UCSD-AML1 (cell line): ENCODE measurements at regions not wholly inside any gene's neighbourhood (a gene's known extent, or its start where the extent isn't known, plus 50 kb on each side); places are given as distances from the start of the nearest gene placed in this dataset.

ENCODE experiments used
- DNase-seq: peaks from one replicate; lab custom pipeline; 2025; ENCODE audit not compliant: unreplicated experiment; lab: John Stamatoyannopoulos, UW

DNA sequence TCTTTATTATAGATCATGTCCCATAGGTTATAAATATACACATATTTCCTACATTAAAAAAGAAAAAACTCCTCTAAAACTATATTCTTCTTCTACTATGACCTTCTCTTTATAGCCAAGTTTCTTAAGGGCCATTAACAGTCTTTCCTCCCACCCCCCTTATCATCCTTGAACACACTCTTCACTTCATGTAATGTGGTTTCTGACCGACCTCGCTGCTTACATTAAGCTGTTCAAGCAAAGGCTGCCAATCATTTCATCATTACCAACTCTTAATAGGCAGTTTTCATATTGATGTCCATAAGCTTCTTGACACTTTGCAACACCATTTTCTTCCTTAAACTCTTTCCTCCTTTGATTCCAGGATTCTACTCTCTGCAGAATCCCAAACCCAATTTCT, 283.0 kb upstream of the PCSK5 start:
- DNase-seq: no peak

GRCh38 chr9:75609401-75609800, 281.1 kb upstream of the PCSK5 start:
- DNase-seq: no peak

- no peak for DNase-seq
Observed at GRCh38 chr9:75610246-75610645, 280.2 kb upstream of the PCSK5 start.

DNA sequence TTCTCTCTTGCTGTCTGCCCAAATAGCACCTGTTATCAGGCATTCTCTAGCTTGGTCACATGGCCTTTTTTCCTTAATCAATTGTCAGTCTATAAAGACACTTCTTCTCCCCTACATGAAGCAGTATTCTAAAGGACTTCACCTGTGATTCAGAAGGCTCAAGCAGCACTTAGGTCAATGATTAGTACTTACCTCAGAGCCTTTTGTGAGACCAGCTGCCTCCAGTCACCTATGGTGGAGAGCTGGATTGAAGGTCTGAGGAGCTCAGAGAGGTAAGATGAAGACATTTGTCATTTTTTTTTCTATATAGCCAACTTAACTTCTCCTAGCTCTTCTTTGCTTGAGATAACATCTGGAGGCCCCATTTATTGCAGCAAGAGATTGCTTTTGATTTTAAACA, 278.3 kb upstream of the PCSK5 start:
- no peak for DNase-seq

GRCh38 chr9:75612754-75613153, 277.7 kb upstream of the PCSK5 start:
- no peak for DNase-seq

GRCh38 chr9:75615284-75615683, 275.2 kb upstream of the PCSK5 start:
- no peak for DNase-seq

- no peak for DNase-seq
Observed at GRCh38 chr9:75616052-75616451, 274.4 kb upstream of the PCSK5 start.

DNA sequence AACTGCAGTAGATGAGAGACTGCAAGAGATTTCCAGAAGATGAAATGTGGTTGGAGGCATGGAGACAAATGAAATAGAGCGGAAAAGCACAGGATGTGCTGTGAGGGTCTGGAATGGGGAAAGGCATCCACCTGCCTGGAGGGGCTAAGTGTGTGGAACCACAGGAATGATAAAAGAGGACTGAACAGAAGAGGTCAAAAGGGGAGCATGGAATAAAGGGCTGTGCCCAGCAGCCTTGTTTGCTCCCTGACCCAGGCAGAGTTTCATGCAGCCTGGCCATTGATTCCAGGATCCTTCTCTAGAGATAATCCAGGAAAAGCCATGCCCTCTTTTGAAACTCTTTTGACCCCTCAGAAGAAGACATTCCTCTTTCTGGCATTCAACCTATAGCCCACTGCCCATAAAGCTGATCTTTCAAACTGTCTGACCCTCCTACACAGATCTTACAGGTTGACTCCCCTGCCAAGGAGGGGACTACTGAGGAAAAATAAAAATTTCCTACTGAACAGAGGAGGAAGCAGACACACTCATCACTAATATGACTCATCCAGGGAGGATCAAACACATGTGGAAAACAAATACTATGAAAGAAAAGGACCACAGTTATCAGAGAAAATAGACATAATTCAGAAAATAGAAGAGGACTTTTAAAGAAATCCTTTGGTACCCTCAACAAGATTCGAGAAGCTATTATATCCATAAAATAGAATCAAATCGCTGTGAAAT, 273.5 kb upstream of the PCSK5 start:
- DNase-seq: no peak

DNA sequence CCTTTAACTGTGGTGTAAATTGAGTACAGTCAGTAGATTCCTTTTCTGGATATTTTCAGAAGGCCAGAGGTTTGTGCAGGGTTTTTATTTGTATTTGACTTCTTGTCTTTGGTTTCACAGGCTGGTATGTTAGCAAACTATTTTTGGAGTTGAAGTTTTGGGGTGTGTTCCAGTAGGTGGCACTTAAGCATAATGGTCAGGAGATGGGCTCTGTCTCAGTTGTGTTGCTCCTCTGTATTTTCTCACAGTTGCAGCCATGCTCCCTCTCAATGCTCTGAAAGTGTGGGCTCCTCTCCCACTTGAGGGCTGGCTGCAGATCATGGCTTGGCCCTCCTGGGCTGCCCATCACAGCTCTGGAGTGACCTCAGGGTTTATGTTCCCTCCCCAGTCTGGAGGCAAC, 267.0 kb upstream of the PCSK5 start:
- DNase-seq: no peak

DNA sequence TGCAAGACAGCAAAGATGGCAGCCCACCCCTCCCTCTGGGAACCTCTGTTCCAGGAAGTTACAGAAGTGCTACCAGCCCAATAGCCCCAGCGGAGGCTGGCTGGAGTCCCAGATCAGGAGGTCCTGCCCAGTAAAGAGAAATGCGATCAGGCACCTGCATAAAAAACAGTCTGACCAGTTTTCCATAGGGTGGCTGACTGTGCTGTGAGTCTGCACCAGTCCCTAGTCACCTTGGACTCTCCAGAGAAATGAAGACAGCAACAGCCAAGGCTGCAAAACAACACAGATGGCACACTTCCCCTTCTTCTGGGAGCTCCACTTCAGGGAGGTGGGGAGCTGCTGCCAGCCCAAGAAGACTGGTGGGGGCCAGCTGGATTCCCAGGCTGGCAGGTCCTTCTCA, 265.5 kb upstream of the PCSK5 start:
- no peak for DNase-seq

- DNase-seq: no peak
Observed at GRCh38 chr9:75626860-75627259, 263.6 kb upstream of the PCSK5 start.

DNA sequence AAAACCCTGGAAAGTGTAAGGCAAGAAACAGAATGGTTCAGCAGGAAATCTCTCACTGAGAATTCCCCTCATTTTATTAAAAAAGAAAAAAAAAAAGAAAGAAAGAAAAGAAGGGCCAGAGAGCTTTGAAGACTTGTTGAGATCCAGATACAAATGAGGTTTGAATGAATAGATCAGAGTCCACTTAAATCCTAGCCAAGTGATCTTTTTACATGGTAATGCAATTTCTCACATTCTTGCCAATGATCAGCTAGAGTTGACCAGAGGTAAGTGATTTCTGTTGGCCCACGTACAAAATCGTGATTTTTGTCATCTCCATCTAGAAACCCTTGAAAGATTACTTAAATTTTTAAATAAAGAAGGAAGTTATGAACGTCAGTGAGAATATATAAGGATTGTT, 261.5 kb upstream of the PCSK5 start:
- DNase-seq: no peak

DNA sequence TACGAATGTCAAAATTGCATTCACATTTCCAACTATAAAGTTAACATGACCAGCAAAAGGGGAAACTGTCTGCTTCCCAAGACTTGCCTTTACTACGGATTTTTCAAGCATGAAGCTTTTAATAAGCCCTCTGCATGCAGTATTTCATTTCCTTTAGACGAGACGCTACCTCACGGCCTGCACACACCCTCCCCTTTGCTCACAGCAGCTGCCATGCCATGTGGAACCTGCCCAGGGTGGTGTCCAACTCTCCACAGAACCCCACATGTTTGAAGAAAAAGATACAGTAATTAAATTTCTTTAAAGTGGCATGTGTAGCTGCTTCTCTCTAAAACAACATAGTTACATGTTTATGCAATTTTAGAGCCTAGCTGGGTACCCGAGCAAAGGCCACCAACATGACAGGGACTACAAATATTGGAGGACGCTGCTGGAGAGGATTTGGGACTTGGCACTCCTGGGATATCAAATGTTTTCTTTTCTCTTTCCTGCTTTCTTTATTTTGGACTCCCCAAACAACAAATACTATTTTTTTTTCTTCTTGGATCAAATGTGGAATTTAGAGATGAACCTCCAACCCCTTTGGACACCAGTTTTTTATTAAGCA, 256.9 kb upstream of the PCSK5 start:
- DNase-seq: no peak

- DNase-seq: no peak
Observed at GRCh38 chr9:75636427-75637045, 253.9 kb upstream of the PCSK5 start.

- no peak for DNase-seq
Observed at GRCh38 chr9:75639971-75640610, 250.4 kb upstream of the PCSK5 start.

GRCh38 chr9:75642522-75642921, 248.0 kb upstream of the PCSK5 start:
- no peak for DNase-seq

DNA sequence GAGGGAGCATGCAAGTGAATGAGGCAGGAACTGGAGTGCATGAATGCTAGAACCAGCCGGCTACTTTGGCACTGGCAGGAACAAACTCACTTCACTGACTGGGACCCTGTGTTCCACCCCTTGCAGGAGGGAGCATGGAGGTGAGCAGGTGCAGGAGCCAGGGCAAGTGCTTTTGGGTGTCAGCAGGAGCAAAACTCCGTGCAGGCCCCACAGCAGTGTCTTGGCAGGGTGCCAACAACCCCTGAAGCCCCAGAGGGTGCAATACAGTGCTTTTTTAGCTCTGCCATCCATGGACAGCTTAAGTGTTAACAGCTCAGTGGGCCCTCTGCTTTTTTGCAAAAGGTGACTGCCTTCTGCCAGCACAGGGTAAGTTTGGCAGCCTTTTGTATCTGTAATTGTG, 245.8 kb upstream of the PCSK5 start:
- no peak for DNase-seq

DNA sequence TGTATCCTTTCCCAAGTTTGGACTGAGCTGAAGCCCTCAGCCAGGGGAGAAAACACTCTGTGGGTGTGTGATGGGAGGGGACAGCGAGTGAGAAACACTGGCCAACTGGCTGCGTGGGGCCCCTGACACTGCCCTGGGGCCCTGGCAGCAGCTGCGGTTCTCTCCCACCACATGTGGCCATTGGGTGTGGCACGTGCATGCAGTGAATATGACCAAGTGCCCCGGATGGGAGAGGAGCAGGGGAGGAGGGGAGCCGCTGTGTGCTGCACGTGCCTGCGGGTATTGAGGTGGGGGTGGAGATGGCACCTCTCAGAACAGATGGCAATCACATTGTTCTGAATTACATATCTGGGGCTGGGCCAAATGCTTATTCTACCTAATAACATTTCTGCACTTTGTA, 242.4 kb upstream of the PCSK5 start:
- DNase-seq: no peak

- DNase-seq: no peak
Observed at GRCh38 chr9:75649060-75649459, 241.4 kb upstream of the PCSK5 start.

DNA sequence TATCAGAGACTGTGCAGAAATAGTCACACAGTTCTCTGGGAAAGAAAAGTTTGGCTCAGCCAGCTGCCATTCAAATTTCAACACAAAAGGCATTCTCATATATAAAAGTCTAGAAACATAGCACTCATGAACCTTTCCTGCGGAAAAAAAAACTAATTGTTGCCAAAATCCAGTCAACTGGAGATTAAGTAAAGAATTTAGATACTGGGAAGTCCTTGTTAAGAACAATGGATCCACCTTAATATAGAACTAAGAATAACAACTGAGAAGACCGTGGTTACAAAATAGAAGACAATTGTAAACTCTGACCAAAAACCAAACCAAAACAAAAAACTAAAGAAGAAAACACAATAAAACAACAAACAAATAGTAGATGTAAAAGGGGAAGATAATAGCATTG, 238.8 kb upstream of the PCSK5 start:
- no peak for DNase-seq

DNA sequence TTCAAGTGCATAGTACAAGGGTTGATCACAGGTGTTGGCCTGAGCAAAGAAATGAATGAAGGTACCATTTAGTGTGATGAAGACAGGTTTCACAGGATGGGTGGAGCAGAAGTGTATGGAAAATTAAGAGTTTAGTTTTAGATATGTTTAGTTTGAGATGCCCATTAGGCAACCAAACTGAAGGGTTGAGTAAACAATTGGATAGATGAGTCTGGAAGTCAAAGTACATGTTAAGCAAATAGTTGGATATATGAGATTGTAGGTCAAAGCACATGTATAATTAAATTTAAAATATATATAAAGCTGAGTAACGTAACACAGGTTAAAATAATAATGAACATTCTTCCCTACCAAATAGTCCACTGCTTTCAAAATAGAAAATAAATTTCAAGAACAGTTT, 237.1 kb upstream of the PCSK5 start:
- DNase-seq: no peak

GRCh38 chr9:75653750-75654149, 236.7 kb upstream of the PCSK5 start:
- no peak for DNase-seq
